Activated T-cell treated with anti-CD3 and anti-CD28 coated beads, Interleukin-2, amount 50 U/mL, for 24 hours (primary cell): ENCODE measurements at regions not wholly inside any gene's neighbourhood (a gene's known extent, or its start where the extent isn't known, plus 50 kb on each side); places are given as distances from the start of the nearest gene placed in this dataset.
"Not testable (repeated sequence)": the region's sequence is repeated elsewhere in the genome, so short reads cannot be mapped to it uniquely, and the experiment has no call there.

ENCODE experiments used
- DNase-seq: peaks from one replicate; pipeline ENCODE4 v3.0.0-alpha.2; 2020
- H3K27ac Mint-ChIP-seq: 2 replicates; pipeline ENCODE4 v1.8.0; 2020; ENCODE audit warnings: mild to moderate bottlenecking, mixed read lengths
- H3K27me3 Mint-ChIP-seq: 2 replicates; pipeline ENCODE4 v1.8.0; 2020; ENCODE audit warnings: mixed read lengths
- H3K36me3 Mint-ChIP-seq: 2 replicates; pipeline ENCODE4 v1.8.0; 2020; ENCODE audit warnings: low read depth, mixed read lengths
- H3K4me1 Mint-ChIP-seq: 2 replicates; pipeline ENCODE4 v1.8.0; 2020; ENCODE audit warnings: low read depth, mixed read lengths
- H3K4me3 Mint-ChIP-seq: 2 replicates; pipeline ENCODE4 v1.8.0; 2020; ENCODE audit warnings: mild to moderate bottlenecking, moderate library complexity, mixed read lengths
- H3K9me3 Mint-ChIP-seq: 2 replicates; pipeline ENCODE4 v1.8.0; 2020; ENCODE audit warnings: mixed read lengths

- DNase-seq: no peak
- Mint-ChIP-seq H3K9me3 (no peaks in the 10 kb centered on the region), H3K27me3 (peaks cover 17% of the 10 kb centered on the region), H3K27ac (no peak overlapping the region), H3K4me3 (no peak overlapping the region), H3K4me1 (no peaks in the 10 kb centered on the region), H3K36me3 (no peaks in the 10 kb centered on the region)
Measured at GRCh38 chr12:114530417-114530816, 124.5 kb upstream of the TBX5 start.

- Mint-ChIP-seq H3K27ac (no peak overlapping the region), H3K9me3 (no peaks in the 10 kb centered on the region), H3K4me3 (no peak overlapping the region), H3K4me1 (no peaks in the 10 kb centered on the region), H3K36me3 (no peaks in the 10 kb centered on the region), H3K27me3 (peaks cover 17% of the 10 kb centered on the region)
- no peak for DNase-seq
Measured at GRCh38 chr12:114529966-114530365, 124.0 kb upstream of the TBX5 start.

DNA sequence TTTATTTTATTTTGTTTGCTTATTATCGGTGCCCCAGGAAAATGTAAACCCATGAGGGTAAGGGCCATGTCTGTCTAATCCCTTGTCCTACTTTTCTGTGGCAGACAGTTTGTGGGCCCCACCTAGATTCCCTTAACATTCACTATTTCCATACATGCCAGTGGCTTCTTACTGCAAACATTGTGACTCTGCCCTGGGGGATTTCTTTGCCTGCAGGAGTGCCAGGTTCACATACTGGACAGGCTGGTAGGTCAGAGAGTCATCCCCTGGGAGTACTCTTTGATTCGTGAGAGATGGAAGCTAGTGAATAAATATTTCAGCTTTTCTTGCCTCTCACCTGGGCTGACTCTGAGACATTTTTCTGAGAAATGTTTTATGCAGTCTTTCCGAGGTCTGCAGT, 122.8 kb upstream of the TBX5 start:
- peaks cover 17% of the 10 kb centered on the region for H3K27me3 Mint-ChIP-seq
- no peaks in the 10 kb centered on the region for H3K36me3 Mint-ChIP-seq
- H3K4me1 Mint-ChIP-seq: no peaks in the 10 kb centered on the region
- DNase-seq: no peak
- no peaks in the 10 kb centered on the region for H3K9me3 Mint-ChIP-seq
- H3K27ac Mint-ChIP-seq: no peak overlapping the region
- H3K4me3 Mint-ChIP-seq: no peak overlapping the region

GRCh38 chr12:114521160-114521559, 115.2 kb upstream of the TBX5 start:
- not testable (repeated sequence) for H3K27me3 Mint-ChIP-seq, DNase-seq, H3K27ac Mint-ChIP-seq, H3K36me3 Mint-ChIP-seq, H3K9me3 Mint-ChIP-seq, H3K4me3 Mint-ChIP-seq, H3K4me1 Mint-ChIP-seq

GRCh38 chr12:114512351-114512750, 106.4 kb upstream of the TBX5 start:
- DNase-seq: no peak
- H3K36me3 Mint-ChIP-seq: no peaks in the 10 kb centered on the region
- H3K27ac Mint-ChIP-seq: no peak overlapping the region
- peaks cover 2% of the 10 kb centered on the region for H3K4me1 Mint-ChIP-seq
- no peak overlapping the region for H3K4me3 Mint-ChIP-seq
- no peaks in the 10 kb centered on the region for H3K9me3 Mint-ChIP-seq
- H3K27me3 Mint-ChIP-seq: peaks cover 3% of the 10 kb centered on the region

DNA sequence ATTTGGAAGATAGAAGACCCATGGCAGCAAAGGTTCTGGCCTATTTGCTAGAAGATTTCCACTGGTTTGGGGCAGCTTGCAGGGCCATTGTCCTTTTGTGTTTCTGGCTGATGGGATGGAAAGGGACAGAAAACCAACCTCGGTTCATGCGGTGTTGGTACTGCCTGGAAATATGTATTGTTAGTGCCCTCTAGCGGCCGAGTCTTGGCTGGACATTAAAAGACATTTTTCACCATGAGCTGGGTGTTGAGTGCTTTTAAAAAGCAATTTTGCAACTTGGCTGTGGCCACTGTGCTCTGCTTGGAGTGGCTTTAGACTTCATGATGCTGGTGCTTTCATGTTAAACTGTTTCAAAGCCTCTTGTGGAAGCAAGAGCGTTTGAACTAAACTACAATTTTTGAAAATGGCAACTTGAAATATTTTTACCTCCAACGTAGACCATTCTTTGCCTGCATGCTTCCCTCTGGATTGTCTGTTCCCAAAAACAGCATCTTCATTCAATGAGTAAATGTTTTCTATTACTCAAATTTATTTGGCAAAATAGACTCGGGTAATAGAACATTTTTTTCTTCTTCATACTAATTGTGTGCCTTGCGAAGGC, 102.7 kb upstream of the TBX5 start:
- Mint-ChIP-seq H3K36me3 (no peaks in the 10 kb centered on the region), H3K27ac (no peak overlapping the region), H3K27me3 (peaks cover 5% of the 10 kb centered on the region), H3K4me3 (no peak overlapping the region), H3K9me3 (no peaks in the 10 kb centered on the region), H3K4me1 (peaks cover 2% of the 10 kb centered on the region)
- DNase-seq: peak; percentile 63

- no peaks in the 10 kb centered on the region for H3K9me3 Mint-ChIP-seq
- H3K4me3 Mint-ChIP-seq: no peak overlapping the region
- DNase-seq: no peak
- H3K4me1 Mint-ChIP-seq: peaks cover 2% of the 10 kb centered on the region
- H3K36me3 Mint-ChIP-seq: no peaks in the 10 kb centered on the region
- peaks cover 15% of the 10 kb centered on the region for H3K27me3 Mint-ChIP-seq
- H3K27ac Mint-ChIP-seq: no peak overlapping the region
Measured at GRCh38 chr12:114506651-114507050, 100.7 kb upstream of the TBX5 start.

GRCh38 chr12:114504311-114504710, 98.4 kb upstream of the TBX5 start:
- no peak for DNase-seq
- Mint-ChIP-seq H3K4me1 (peaks cover 2% of the 10 kb centered on the region), H3K27me3 (peaks cover 29% of the 10 kb centered on the region), H3K27ac (no peak overlapping the region), H3K9me3 (no peaks in the 10 kb centered on the region), H3K36me3 (no peaks in the 10 kb centered on the region), H3K4me3 (no peak overlapping the region)

- peaks cover 43% of the 10 kb centered on the region for H3K27me3 Mint-ChIP-seq
- no peaks in the 10 kb centered on the region for H3K4me1 Mint-ChIP-seq
- no peak overlapping the region for H3K27ac Mint-ChIP-seq
- no peak overlapping the region for H3K4me3 Mint-ChIP-seq
- DNase-seq: no peak
- no peaks in the 10 kb centered on the region for H3K36me3 Mint-ChIP-seq
- H3K9me3 Mint-ChIP-seq: no peaks in the 10 kb centered on the region
Measured at GRCh38 chr12:114501474-114501807, 95.5 kb upstream of the TBX5 start.

DNA sequence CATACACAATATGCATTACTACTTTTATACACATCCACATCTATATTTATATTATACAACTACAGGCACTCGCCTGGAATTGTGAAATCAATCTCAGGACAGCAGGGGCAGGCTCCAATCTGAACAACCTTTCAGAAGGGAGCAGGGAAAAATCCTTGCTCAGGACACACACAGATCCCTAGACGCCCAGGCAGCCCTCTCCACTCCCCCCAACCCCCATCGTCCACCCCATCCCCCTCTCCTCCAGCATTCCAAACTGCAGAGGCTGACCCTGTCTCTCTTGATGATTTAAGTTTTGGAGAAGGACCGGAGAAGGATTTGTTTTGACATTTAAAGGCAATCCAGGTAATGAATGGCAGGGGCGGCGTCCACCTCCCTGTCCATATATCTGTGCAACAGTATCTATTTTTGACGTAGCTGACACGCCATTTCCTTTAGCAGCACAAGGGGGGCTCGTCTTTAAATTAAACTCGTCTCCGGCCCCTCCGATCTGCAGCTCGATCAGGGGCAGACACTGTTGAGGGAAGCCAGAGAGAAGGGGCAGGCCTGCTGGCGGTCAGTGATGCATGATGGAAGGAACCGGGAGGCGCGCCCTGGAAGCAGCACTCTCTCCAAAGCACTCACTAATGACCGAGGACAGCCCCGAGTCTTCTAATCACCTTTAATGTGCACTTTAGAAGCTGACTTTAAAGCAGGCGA, 95.0 kb upstream of the TBX5 start:
- Mint-ChIP-seq H3K36me3 (no peaks in the 10 kb centered on the region), H3K4me1 (no peaks in the 10 kb centered on the region), H3K9me3 (no peaks in the 10 kb centered on the region), H3K27me3 (peaks cover 43% of the 10 kb centered on the region), H3K27ac (no peak overlapping the region), H3K4me3 (no peak overlapping the region)
- DNase-seq: no peak

GRCh38 chr12:114500131-114500530, 94.2 kb upstream of the TBX5 start:
- no peaks in the 10 kb centered on the region for H3K36me3 Mint-ChIP-seq
- no peak for DNase-seq
- no peak overlapping the region for H3K4me3 Mint-ChIP-seq
- peaks cover 43% of the 10 kb centered on the region for H3K27me3 Mint-ChIP-seq
- H3K9me3 Mint-ChIP-seq: no peaks in the 10 kb centered on the region
- H3K27ac Mint-ChIP-seq: no peak overlapping the region
- H3K4me1 Mint-ChIP-seq: no peaks in the 10 kb centered on the region

- Mint-ChIP-seq H3K27ac (no peak overlapping the region), H3K27me3 (peaks cover 47% of the 10 kb centered on the region), H3K4me3 (no peak overlapping the region), H3K4me1 (no peaks in the 10 kb centered on the region), H3K36me3 (no peaks in the 10 kb centered on the region), H3K9me3 (no peaks in the 10 kb centered on the region)
- DNase-seq: no peak
Measured at GRCh38 chr12:114499338-114499737, 93.4 kb upstream of the TBX5 start.

- no peaks in the 10 kb centered on the region for H3K36me3 Mint-ChIP-seq
- no peaks in the 10 kb centered on the region for H3K9me3 Mint-ChIP-seq
- no peaks in the 10 kb centered on the region for H3K4me1 Mint-ChIP-seq
- DNase-seq: no peak
- H3K4me3 Mint-ChIP-seq: no peak overlapping the region
- H3K27me3 Mint-ChIP-seq: peaks cover 15% of the 10 kb centered on the region
- no peak overlapping the region for H3K27ac Mint-ChIP-seq
Measured at GRCh38 chr12:114491916-114492315, 86.0 kb upstream of the TBX5 start.

DNA sequence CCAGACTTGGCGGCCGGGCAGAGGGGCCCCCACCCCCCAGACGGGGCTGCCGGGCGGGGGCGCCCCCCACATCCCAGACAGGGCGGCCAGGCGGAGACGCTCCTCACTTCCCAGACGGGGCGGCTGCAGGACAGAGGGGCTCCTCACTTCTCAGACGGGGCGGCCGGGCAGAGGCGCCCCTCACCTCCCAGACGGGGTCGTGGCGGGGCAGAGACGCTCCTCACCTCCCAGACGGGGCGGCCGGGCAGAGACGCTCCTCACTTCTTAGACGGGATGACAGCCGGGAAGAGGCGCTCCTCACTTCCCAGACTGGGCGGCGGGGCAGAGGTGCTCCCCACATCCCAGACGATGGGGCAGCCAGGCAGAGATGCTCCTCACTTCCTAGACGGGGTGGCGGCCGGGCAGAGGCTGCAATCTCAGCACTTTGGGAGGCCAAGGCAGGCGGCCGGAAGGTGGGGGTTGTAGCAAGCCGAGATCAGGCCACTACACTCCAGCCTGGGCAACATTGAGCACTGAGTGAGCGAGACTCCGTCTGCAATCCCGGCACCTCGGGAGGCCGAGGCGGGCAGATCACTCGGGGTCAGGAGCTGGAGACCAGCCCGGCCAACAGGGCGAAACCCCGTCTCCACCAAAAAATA, 79.0 kb upstream of the TBX5 start:
- H3K4me3 Mint-ChIP-seq, H3K4me1 Mint-ChIP-seq, DNase-seq, H3K9me3 Mint-ChIP-seq, H3K36me3 Mint-ChIP-seq, H3K27ac Mint-ChIP-seq: not testable (repeated sequence)
- peaks cover 37% of the 10 kb centered on the region for H3K27me3 Mint-ChIP-seq

- H3K4me1 Mint-ChIP-seq: peaks cover 10% of the 10 kb centered on the region
- no peak overlapping the region for H3K4me3 Mint-ChIP-seq
- H3K27ac Mint-ChIP-seq: no peak overlapping the region
- no peaks in the 10 kb centered on the region for H3K36me3 Mint-ChIP-seq
- H3K27me3 Mint-ChIP-seq: peaks cover 46% of the 10 kb centered on the region
- DNase-seq: no peak
- H3K9me3 Mint-ChIP-seq: peaks cover 3% of the 10 kb centered on the region
Measured at GRCh38 chr12:114483996-114484395, 78.1 kb upstream of the TBX5 start.
